ENCODE measurements at regions not wholly inside any gene's neighbourhood (a gene's known extent, or its start where the extent isn't known, plus 50 kb on each side); places are given as distances from the start of the nearest gene placed in this dataset.
"Not testable (repeated sequence)": the region's sequence is repeated elsewhere in the genome, so short reads cannot be mapped to it uniquely, and the experiment has no call there.

DNA sequence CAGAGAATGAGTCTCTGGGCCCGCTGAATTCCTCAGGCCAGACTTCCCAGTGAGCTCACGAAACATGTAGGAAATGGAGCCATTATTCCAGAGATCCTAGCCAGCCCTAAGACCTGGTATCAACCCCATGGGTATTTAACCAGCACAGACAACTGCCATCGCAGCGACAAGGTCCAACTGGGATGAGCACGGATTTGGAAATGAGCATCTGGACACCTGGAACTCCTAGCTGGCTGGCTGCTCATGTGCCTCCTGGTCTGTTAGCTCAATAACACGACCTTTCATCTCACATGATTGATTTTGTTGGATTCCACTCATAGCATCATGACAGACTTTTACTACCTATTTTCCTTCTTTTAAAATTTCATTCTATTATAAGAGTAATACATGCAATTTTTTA, 51.0 kb downstream of the POU3F3 start:
- DNase-seq = no peak

GRCh38 chr2:104909317-104909716, 55.4 kb downstream of the POU3F3 start:
- no peak for DNase-seq

GRCh38 chr2:104914509-104914908, 60.6 kb downstream of the POU3F3 start:
- DNase-seq = no peak

DNA sequence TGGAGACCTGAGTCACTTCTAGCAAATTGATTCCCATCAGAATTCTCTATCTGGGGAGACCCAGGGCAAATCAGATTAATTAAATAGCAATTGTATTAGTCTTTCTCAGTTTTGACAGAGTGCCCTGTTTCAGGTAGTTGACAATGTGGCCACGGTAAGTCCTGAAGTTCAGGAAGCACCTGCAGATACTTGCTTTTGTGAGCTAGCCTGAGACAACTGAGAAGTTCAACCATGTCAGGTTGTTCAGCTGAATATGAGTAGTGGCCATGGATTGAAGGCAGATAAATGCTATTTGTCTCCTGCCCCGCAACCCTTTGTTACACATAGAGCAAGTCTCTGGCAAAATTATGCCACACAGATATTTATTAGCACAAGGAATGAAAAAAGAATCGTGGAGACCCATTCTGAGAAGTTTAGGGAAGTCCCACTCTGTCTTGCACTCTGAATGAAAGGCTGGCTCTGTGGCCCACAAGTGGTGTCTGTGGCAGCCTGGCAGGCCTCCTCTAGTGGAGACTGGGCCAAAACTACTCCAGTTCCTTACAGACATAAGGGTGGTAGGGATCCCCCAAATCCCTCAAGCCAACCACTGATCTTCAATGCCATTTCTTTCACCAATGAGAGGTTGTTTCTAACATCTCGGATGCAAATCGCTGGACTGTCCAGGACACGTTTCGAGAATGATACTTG, 61.3 kb downstream of the POU3F3 start:
- DNase-seq = no peak

DNA sequence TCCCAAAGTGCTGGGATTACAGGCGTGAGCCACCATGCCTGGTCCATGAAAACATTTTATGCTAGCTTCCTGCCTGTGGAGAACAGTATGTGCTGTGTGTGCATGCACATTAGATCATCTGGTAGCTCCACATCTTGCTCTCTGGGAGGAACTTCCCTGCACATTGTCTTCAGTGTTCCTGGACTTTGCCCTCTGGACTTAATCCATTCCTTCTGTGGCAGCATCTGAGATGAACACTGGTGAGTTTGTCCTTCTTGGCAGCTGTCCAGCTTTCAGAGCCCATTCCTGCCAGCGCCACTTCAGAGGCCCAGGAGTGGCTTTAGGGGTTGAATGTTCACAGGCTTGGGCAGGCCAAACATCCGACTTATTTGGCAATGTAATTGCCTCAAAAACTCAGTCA, 65.2 kb downstream of the POU3F3 start:
- no peak for DNase-seq

- no peak for DNase-seq
Measured at GRCh38 chr2:104923665-104924064, 69.8 kb downstream of the POU3F3 start.

DNA sequence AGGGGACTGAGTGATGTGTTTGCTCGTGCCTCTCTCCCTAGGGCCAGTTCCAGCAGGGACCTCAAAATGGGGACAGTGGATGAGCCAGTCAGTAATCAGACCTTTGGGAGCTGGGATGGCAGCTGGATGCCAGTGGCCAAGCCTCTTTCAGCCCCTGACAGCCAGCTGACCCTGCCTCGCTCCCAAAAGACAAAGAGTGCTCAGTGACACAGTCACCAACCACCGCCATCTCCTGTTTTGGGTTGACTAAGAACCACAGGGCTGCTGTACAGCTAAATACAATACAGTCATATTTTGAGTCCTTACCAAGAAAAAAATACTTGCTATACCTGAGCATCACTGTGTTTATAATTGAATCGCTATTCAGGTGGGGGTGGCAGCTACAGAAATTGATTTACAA, 75.7 kb downstream of the POU3F3 start:
- DNase-seq = no peak

GRCh38 chr2:104930732-104931131, 76.8 kb downstream of the POU3F3 start:
- no peak for DNase-seq

DNA sequence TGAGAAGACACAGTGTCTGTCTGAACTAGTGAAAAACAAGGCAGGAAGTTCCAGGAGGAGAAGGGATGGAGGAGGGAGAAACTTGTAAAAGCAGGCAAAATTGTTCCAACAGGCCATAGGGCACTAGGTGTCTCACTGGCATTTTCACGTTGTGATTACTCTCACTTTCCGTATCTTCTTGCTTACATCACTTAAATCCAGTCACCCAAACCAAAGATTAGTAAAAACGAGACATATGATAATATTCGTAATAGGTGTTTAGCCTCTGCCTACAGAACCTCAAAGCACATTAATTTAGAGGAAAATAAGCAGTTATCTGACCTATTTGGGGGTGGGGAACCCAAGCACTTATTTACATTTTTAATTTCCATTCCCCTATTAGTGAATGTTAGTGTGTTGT, 78.3 kb downstream of the POU3F3 start:
- no peak for DNase-seq

GRCh38 chr2:104933151-104933917, 79.4 kb downstream of the POU3F3 start:
- no peak for DNase-seq

DNA sequence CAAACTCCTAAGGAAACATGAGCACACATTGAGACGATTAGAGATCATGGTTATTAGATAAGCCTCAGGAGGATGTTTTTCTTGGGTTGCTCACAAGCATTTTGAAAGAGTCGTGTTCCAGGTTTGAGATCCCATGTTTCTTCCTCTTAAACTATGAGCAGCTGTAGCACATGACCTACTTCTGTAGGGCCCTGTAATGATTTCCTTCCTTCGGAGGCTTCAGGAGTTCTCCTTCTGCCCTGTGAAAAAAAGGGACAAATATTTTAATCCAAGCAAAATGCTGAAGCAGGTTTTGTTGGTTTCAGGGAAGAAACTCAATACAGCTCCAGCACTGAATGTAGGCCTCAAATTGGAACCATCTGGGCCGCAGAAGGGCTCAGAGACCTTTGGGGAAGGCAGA, 82.6 kb downstream of the POU3F3 start:
- DNase-seq = no peak

DNA sequence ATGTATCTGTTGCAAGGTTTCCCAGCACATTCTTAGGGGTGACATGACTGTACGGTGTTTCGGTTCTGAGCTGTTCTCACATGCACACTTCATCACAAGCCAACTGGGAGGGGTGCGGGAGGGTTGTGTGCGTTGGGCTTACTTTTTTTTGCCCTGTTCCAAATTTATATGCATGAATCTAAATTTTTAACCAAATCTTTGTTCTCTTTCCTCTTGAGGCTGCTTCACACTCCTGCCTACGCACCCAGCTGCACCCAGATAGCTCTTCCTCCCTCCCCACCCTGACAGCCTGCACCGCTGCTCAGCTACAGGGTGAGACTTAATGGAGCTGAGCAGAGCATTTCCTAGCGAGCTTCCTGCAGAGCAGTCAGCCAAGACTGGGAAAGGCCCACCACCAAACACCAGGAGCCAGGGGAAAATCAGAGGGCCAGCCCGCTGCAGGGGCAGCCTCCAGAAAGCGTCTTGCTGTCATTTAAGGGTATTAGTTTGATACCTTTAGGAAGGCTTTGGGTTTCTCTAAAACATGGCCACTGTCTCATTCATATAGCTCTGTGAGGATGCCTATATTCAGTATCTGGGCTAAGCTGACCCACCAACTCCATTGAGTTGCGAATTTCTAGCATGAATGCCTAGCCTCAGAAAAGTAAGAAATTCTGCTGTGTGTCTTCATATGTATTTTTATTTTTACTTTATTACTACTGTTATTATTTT, 84.5 kb downstream of the POU3F3 start:
- DNase-seq = no peak

DNA sequence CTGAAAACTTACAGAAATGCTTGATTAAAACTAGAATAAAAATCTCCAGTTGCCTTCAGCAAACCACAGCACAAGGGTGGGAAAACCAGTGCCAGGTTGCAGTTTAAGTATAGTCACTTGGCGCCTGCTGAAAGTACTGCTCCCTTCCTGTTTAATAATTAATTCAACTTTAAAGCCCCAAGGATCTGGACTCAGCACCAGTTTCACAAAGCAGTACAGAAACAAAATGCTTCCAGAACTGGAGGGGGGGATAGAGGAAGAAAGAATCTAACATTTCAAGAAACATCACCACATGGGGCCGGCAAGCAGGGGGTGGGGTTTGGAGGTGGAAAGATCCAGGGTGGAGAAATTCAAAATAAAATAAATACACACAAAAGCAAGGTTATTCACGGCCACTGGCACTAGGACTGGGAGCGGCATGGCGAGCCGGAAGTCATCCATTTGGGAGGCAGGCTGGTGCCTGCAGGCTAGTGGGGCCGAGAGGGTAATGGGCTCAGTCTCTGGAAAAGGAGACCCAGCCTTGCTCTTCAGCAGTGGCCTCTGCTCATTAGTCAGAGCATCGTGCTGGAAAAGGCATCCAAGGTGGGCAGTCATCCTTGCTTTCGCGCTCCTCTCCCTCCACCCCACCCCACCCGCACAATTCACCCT, 85.8 kb downstream of the POU3F3 start:
- DNase-seq = no peak

GRCh38 chr2:104944495-104944894, 90.6 kb downstream of the POU3F3 start:
- peak; percentile 1 for DNase-seq

DNA sequence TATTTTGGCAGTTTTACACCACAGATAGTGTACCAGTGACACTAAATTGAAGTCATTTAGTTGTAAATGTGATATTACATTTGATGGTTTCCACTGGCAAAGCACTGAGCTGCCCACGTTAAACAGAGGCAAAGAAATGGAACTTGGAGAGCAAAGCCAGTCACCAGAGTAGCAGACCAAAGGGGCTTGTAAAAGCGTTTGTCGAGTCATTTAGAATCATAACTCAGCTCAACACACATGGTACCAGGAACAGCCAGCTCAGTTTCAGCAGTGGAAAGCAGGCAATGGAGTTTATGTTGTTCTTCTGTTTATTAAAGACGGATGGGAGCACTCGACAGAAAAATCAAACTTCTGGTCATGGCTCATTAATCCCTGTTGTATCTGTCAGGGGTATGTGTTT, 91.2 kb downstream of the POU3F3 start:
- no peak for DNase-seq

- DNase-seq = no peak
Measured at GRCh38 chr2:104945866-104946265, 92.0 kb downstream of the POU3F3 start.

DNA sequence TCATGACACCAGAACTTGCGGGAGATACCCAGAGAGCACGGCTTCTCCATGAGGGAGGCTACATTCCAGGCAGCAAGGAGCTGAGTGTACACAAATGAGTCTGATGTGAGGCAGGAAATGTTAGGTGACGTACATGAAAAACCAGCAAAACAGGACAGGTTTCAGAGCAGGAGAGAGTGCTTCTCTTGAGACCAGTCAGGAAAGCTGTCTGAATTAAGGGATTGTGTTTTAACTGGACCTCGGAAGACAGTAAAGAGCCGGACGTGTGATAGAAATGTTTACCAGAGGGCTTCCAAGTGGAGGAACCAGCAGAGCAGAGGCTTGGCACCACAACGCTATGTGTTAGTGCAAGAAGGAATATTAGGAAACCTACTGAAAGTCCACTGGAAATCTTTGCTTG, 90.4 kb upstream of the MRPS9 start:
- DNase-seq = not testable (repeated sequence)

DNA sequence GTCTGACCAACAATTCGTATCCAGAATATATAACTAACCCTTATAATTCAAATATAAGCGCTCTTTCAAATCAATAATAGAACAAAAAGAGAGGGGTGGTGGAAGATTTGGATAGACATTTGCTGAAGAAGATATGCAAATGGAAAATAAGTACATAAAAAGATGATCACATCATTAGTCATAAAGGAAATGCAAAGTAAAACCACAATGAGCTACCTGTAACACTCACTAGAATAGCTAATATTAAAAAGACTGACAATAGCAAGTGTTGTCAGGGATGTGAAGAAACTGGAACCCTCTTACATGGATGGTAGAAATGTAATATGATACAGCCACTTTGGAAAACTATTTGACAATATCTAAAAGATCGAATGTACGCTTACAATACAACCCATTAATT, 84.9 kb upstream of the MRPS9 start:
- no peak for DNase-seq

- DNase-seq = no peak
Measured at GRCh38 chr2:104965900-104966299, 72.0 kb upstream of the MRPS9 start.

GRCh38 chr2:104969564-104969963, 68.3 kb upstream of the MRPS9 start:
- no peak for DNase-seq

DNA sequence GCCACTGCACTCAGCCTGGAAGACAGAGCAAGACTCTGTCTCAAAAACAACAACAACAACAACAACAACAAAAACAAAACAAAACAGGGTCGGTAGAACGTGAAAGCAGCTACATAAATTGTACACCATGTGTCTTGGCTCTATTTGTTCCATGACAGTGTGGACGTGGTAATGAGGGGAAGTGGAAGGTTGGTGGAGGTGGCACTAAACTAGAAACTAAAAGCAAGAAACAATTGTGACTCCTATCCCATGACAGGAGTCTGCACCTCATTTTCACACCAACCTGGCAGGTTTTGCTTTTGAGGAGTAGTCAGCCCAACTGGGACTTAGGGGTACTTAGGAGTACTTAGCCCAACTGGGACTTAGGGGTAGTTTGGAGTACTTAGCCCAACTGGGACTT, 62.5 kb upstream of the MRPS9 start:
- no peak for DNase-seq

DNA sequence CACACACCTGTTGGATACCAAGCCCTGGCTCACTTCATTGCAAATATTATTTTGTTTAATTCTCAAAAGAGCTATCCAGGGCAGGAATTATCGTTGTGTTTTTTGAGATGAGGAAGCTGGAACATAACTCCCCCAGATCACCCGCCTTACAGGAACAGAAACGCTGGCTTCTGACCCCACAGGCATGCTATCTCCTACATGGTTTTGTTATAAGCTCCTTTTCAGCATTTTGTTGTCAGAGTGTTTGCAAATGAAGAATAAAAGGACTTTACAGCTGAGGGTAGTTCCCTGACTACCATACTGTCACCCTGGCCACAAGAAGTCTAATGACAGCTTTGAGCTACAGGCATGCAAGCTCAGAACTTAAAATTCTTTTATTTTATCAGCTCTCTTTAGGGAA, 62.0 kb upstream of the MRPS9 start:
- no peak for DNase-seq

DNA sequence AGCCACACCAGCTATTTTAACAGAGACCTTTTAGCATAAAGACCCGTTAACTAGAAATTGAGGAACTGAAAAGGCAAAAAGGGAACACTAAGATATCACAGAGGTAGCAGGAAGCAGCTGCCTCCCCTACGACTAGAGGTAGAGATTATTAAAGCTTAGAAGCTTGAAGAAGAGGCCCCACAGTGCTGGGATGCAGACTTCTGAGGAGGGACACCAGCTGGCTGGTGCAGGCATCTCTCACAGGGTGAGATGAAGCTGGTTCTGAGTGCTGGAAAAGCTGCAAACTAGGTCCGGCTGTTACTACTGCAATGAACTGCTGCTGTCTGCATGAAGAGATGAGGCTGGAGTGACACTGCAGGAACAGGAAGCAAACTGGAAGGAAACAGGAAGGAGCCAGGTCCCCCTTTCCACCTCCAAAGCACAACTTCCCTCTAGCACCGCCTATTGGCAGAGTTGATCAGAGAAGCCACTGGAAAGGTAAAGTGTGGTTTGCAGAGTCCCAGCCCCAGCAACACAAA, 61.2 kb upstream of the MRPS9 start:
- DNase-seq = no peak
